ENCODE measurements at regions not wholly inside any gene's neighbourhood (a gene's known extent, or its start where the extent isn't known, plus 50 kb on each side); places are given as distances from the start of the nearest gene placed in this dataset.

GRCh38 chrX:40521868-40522450 lies 58.8 kb upstream of the ATP6AP2 start:
- no peak for TF ChIP-seq CTCF (IDR thresholded peaks at IDR 0.05; ENCODE audit: unreplicated experiment)
- Mint-ChIP-seq H3K4me3 (ENCODE audit: unreplicated experiment) (no peak overlapping the region), H3K4me1 (ENCODE audit: unreplicated experiment) (no peaks in the 10 kb centered on the region), H3K27me3 (ENCODE audit: unreplicated experiment) (peaks cover 7% of the 10 kb centered on the region), H3K36me3 (ENCODE audit: low read depth, unreplicated experiment) (no peaks in the 10 kb centered on the region), H3K27ac (ENCODE audit: unreplicated experiment) (no peak overlapping the region), H3K9me3 (ENCODE audit: unreplicated experiment) (no peaks in the 10 kb centered on the region)
- DNase-seq (ENCODE audit: low spot score), result no peak

GRCh38 chrX:40514376-40514775 lies 66.4 kb upstream of the ATP6AP2 start:
- H3K9me3 Mint-ChIP-seq (ENCODE audit: unreplicated experiment), result no peaks in the 10 kb centered on the region
- H3K36me3 Mint-ChIP-seq (ENCODE audit: low read depth, unreplicated experiment), result no peaks in the 10 kb centered on the region
- no peak for TF ChIP-seq CTCF (IDR thresholded peaks at IDR 0.05; ENCODE audit: unreplicated experiment)
- H3K4me1 Mint-ChIP-seq (ENCODE audit: unreplicated experiment), result peaks cover 5% of the 10 kb centered on the region
- peaks cover 3% of the 10 kb centered on the region for H3K27me3 Mint-ChIP-seq (ENCODE audit: unreplicated experiment)
- no peak overlapping the region for H3K27ac Mint-ChIP-seq (ENCODE audit: unreplicated experiment)
- DNase-seq (ENCODE audit: low spot score), result no peak
- H3K4me3 Mint-ChIP-seq (ENCODE audit: unreplicated experiment), result no peak overlapping the region

- Mint-ChIP-seq H3K36me3 (ENCODE audit: low read depth, unreplicated experiment) (no peaks in the 10 kb centered on the region), H3K27ac (ENCODE audit: unreplicated experiment) (no peak overlapping the region), H3K9me3 (ENCODE audit: unreplicated experiment) (no peaks in the 10 kb centered on the region), H3K4me1 (ENCODE audit: unreplicated experiment) (peaks cover 5% of the 10 kb centered on the region), H3K4me3 (ENCODE audit: unreplicated experiment) (no peak overlapping the region), H3K27me3 (ENCODE audit: unreplicated experiment) (peaks cover 3% of the 10 kb centered on the region)
- no peak for DNase-seq (ENCODE audit: low spot score)
- TF ChIP-seq CTCF (IDR thresholded peaks at IDR 0.05; ENCODE audit: unreplicated experiment), result no peak
Measured at GRCh38 chrX:40513835-40514234, 66.9 kb upstream of the ATP6AP2 start.

DNA sequence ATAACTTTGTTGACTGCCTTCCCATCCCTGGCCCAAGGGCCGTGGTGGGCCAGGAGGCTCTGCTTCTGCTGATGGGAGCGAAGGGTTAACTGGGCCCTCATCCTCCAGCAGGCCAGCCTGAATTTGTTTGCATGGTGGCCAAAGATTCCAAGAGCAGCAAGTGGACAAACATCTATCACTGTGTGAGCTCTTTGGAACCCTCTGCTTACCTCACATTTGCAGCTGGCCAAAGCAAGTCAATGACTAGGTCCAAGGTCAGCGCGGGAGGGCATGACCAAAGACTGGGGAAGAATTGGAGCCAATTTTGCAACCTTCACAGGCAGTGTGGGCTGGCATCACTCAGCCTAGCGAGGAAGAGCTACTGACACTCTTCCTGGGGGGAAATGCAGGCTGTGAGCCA lies 67.8 kb upstream of the ATP6AP2 start:
- Mint-ChIP-seq H3K4me3 (ENCODE audit: unreplicated experiment) (no peak overlapping the region), H3K27ac (ENCODE audit: unreplicated experiment) (no peak overlapping the region), H3K9me3 (ENCODE audit: unreplicated experiment) (no peaks in the 10 kb centered on the region), H3K4me1 (ENCODE audit: unreplicated experiment) (peaks cover 5% of the 10 kb centered on the region), H3K27me3 (ENCODE audit: unreplicated experiment) (peaks cover 2% of the 10 kb centered on the region), H3K36me3 (ENCODE audit: low read depth, unreplicated experiment) (no peaks in the 10 kb centered on the region)
- no peak for TF ChIP-seq CTCF (IDR thresholded peaks at IDR 0.05; ENCODE audit: unreplicated experiment)
- DNase-seq (ENCODE audit: low spot score), result no peak

DNA sequence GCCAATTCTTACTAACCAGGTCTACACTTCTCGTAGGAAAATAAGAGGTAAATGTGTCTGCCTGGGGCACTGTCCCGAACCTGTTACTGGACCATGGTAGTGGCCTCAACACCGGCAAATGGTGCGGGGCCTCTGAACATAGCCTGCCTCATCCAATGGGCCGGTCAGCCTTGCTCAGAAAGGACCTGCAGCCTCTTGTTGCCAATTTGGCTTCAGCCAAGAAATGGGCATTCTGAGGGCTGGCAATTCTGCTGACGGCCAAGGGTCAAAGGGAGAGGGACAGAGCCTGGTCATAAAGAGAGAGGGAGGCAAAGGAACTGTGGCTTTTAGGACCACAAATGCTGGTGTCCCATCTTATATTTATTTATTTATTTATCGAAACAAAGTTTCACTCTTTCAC lies 69.5 kb upstream of the ATP6AP2 start:
- Mint-ChIP-seq H3K36me3 (ENCODE audit: low read depth, unreplicated experiment) (no peaks in the 10 kb centered on the region), H3K9me3 (ENCODE audit: unreplicated experiment) (no peaks in the 10 kb centered on the region), H3K4me3 (ENCODE audit: unreplicated experiment) (no peak overlapping the region), H3K27me3 (ENCODE audit: unreplicated experiment) (peaks cover 2% of the 10 kb centered on the region), H3K27ac (ENCODE audit: unreplicated experiment) (no peak overlapping the region), H3K4me1 (ENCODE audit: unreplicated experiment) (peaks cover 8% of the 10 kb centered on the region)
- no peak for TF ChIP-seq CTCF (IDR thresholded peaks at IDR 0.05; ENCODE audit: unreplicated experiment)
- DNase-seq (ENCODE audit: low spot score), result no peak

Data from endothelial cell (in vitro differentiated cells).